ENCODE measurements at regions not wholly inside any gene's neighbourhood (a gene's known extent, or its start where the extent isn't known, plus 50 kb on each side); places are given as distances from the start of the nearest gene placed in this dataset.

GRCh38 chr18:43596105-43596712 is 318.9 kb upstream of the SYT4 start:
- intact Hi-C loops (cut with DNase I) = loop anchor here in 1 of 2 donors (10.0 kb wide), 1 partner anchor 1291 kb away; no protein-coding TSS in a partner anchor
- no peak for DNase-seq
- Histone ChIP-seq H3K27ac (no peak overlapping the region), H3K4me1 (no peaks in the 10 kb centered on the region), H3K9me3 (no peaks in the 10 kb centered on the region), H3K4me3 (no peak overlapping the region), H3K27me3 (ENCODE audit: insufficient read depth in 3 of 3, low read length in 2 of 3) (no peaks in the 10 kb centered on the region), H3K36me3 (ENCODE audit: insufficient read depth in 1 of 2, low read depth in 1 of 2) (no peaks in the 10 kb centered on the region)
- ATAC-seq = peak in 2 of 4 donors; percentile 39 to 56
- WGBS, 3 donors = 56 to 67% (median 60%) methylated on average over 3 of the region's 3 CpGs
- TF ChIP-seq, protein P1, sequence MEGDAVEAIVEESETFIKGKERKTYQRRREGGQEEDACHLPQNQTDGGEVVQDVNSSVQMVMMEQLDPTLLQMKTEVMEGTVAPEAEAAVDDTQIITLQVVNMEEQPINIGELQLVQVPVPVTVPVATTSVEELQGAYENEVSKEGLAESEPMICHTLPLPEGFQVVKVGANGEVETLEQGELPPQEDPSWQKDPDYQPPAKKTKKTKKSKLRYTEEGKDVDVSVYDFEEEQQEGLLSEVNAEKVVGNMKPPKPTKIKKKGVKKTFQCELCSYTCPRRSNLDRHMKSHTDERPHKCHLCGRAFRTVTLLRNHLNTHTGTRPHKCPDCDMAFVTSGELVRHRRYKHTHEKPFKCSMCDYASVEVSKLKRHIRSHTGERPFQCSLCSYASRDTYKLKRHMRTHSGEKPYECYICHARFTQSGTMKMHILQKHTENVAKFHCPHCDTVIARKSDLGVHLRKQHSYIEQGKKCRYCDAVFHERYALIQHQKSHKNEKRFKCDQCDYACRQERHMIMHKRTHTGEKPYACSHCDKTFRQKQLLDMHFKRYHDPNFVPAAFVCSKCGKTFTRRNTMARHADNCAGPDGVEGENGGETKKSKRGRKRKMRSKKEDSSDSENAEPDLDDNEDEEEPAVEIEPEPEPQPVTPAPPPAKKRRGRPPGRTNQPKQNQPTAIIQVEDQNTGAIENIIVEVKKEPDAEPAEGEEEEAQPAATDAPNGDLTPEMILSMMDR (IDR thresholded peaks at IDR 0.05) = peak; percentile 45

DNA sequence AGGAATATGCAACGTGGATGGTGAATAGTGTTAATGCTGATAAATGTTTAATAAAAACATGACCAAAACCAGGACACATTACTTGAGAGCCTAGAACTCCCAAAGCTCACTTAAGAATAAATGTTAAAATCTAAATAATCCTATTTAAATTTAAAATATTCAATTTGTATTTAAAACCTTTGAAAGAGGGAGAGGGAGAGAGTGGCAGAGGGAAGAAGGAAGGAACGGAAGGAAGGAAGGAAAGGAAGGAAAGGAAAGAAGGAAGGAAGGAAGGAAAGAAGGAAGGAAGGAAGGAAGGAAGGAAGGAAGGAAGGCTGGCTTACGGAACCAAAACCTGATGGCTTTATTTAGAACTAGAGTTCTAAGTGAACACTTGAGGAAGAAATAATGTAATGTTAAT is 324.1 kb upstream of the SYT4 start:
- H3K27ac ChIP-seq = no peak overlapping the region
- H3K36me3 ChIP-seq (ENCODE audit: insufficient read depth in 1 of 2, low read depth in 1 of 2) = no peaks in the 10 kb centered on the region
- no peaks in the 10 kb centered on the region for H3K4me1 ChIP-seq
- H3K27me3 ChIP-seq (ENCODE audit: insufficient read depth in 3 of 3, low read length in 2 of 3) = no peaks in the 10 kb centered on the region
- 72 to 82% (median 73%) methylated on average over 3 of the region's 3 CpGs for WGBS, 3 donors
- intact Hi-C loops (cut with DNase I) = no loop called here
- no peak overlapping the region for H3K4me3 ChIP-seq
- H3K9me3 ChIP-seq = peaks cover 11% of the 10 kb centered on the region
- ATAC-seq (no peak), DNase-seq (no peak)
- TF ChIP-seq, protein P1 (IDR thresholded peaks at IDR 0.05) = no peak

- Histone ChIP-seq H3K9me3 (peaks cover 11% of the 10 kb centered on the region), H3K27me3 (ENCODE audit: insufficient read depth in 3 of 3, low read length in 2 of 3) (no peaks in the 10 kb centered on the region), H3K4me3 (no peak overlapping the region), H3K36me3 (ENCODE audit: insufficient read depth in 1 of 2, low read depth in 1 of 2) (no peaks in the 10 kb centered on the region), H3K27ac (no peak overlapping the region), H3K4me1 (no peaks in the 10 kb centered on the region)
- intact Hi-C loops (cut with DNase I) = no loop called here
- TF ChIP-seq, protein P1 (IDR thresholded peaks at IDR 0.05) = no peak
- WGBS, 3 donors = 72 to 90% (median 83%) methylated on average over 1 of the region's 1 CpG
- no peak for DNase-seq
- ATAC-seq = no peak
Measured at GRCh38 chr18:43605224-43605623, 327.9 kb upstream of the SYT4 start.

- H3K27me3 ChIP-seq (ENCODE audit: insufficient read depth in 3 of 3, low read length in 2 of 3) = no peaks in the 10 kb centered on the region
- H3K9me3 ChIP-seq = peaks cover 11% of the 10 kb centered on the region
- no peak overlapping the region for H3K27ac ChIP-seq
- no peak overlapping the region for H3K4me3 ChIP-seq
- no peak for DNase-seq
- H3K36me3 ChIP-seq (ENCODE audit: insufficient read depth in 1 of 2, low read depth in 1 of 2) = no peaks in the 10 kb centered on the region
- intact Hi-C loops (cut with DNase I) = no loop called here
- ATAC-seq = no peak
- 57 to 63% (median 62%) methylated on average over 5 of the region's 5 CpGs for whole genome bisulfite sequencing, 3 donors
- TF ChIP-seq, protein P1 (IDR thresholded peaks at IDR 0.05) = no peak
- no peaks in the 10 kb centered on the region for H3K4me1 ChIP-seq
Measured at GRCh38 chr18:43606795-43607194, 329.5 kb upstream of the SYT4 start.

GRCh38 chr18:43620936-43621335 is 343.6 kb upstream of the SYT4 start:
- Histone ChIP-seq H3K9me3 (no peaks in the 10 kb centered on the region), H3K4me1 (no peaks in the 10 kb centered on the region), H3K4me3 (no peak overlapping the region), H3K27me3 (ENCODE audit: insufficient read depth in 3 of 3, low read length in 2 of 3) (no peaks in the 10 kb centered on the region), H3K36me3 (ENCODE audit: insufficient read depth in 1 of 2, low read depth in 1 of 2) (no peaks in the 10 kb centered on the region), H3K27ac (no peak overlapping the region)
- TF ChIP-seq, protein P1 (IDR thresholded peaks at IDR 0.05) = peak; percentile 61
- intact Hi-C loops (cut with DNase I) = loop anchor here in 1 of 2 donors (5.0 kb wide), 1 partner anchor 706 kb away; no protein-coding TSS in a partner anchor
- DNase-seq (no peak), ATAC-seq (peak in 2 of 4 donors; percentile 37 to 59)
- WGBS, 3 donors = 17 to 22% (median 21%) methylated on average over 2 of the region's 2 CpGs
